H1 (cell line): ENCODE measurements at regions not wholly inside any gene's neighbourhood (a gene's known extent, or its start where the extent isn't known, plus 50 kb on each side); places are given as distances from the start of the nearest gene placed in this dataset.
A peak's percentile ranks its signal among the peaks of the same experiment; 100 is the strongest.

Experiments
- CTCF ChIA-PET: fragments of 300-600 bp; sonication (Branson Sonifier 250); formaldehyde crosslinking; loops from one replicate; lab custom pipeline; 2021; ENCODE audit not compliant: partially characterized antibody; lab: Charles Lee
- POLR2A ChIA-PET: fragments of 300-600 bp; sonication (Branson Sonifier 250); formaldehyde crosslinking; loops from one replicate; lab custom pipeline; 2021; ENCODE audit warnings: inconsistent platforms; ENCODE audit not compliant: partially characterized antibody; lab: Charles Lee
- DNase-seq, 2 experiments: peaks; one replicate each; pipeline versions ENCODE4 v3.0.0 to v3.0.0-alpha.2; 2010 to 2022; ENCODE audit warnings: low spot score in 2 of 2, low read depth in 1 of 2, mixed read lengths in 1 of 2
- FAIRE-seq: peaks from 2 replicates; lab custom pipeline; 2011; peaks lifted over from hg19 to GRCh38; lab: Jason Lieb, UNC
- H2AFZ ChIP-seq: 2 replicates; pipeline ENCODE4 v1.8.1; 2012; ENCODE audit warnings: low read length, inconsistent platforms
- H2AK5ac ChIP-seq: 2 replicates; pipeline ENCODE4 v1.6.1; 2013; ENCODE audit warnings: low read depth, low read length
- H2BK120ac ChIP-seq: replicated peaks from 2 replicates; pipeline ENCODE3; 2013; ENCODE audit warnings: low read depth, low read length, inconsistent platforms
- H2BK12ac ChIP-seq: 2 replicates; pipeline ENCODE4 v1.6.1; 2013; ENCODE audit warnings: low read depth, low read length
- H2BK15ac ChIP-seq: 2 replicates; pipeline ENCODE4 v1.6.1; 2013; ENCODE audit warnings: low read length
- H2BK20ac ChIP-seq: 2 replicates; pipeline ENCODE4 v1.6.1; 2013; ENCODE audit warnings: low read length
- H2BK5ac ChIP-seq: 2 replicates; pipeline ENCODE4 v1.6.1; 2013; ENCODE audit warnings: low read depth, low read length
- H3K14ac ChIP-seq: 2 replicates; pipeline ENCODE4 v1.6.1; 2013; ENCODE audit warnings: inconsistent platforms; ENCODE audit not compliant: insufficient read length
- H3K18ac ChIP-seq: 2 replicates; pipeline ENCODE4 v1.6.1; 2013; ENCODE audit warnings: low read length; ENCODE audit errors: extremely low read depth
- H3K23ac ChIP-seq: 2 replicates; pipeline ENCODE4 v1.6.1; 2013; ENCODE audit warnings: inconsistent platforms; ENCODE audit not compliant: insufficient read length
- H3K23me2 ChIP-seq: 2 replicates; pipeline ENCODE4 v1.6.1; 2013; ENCODE audit warnings: low read depth, low read length
- H3K27ac ChIP-seq: 2 replicates; pipeline ENCODE4 v1.6.1; 2011; ENCODE audit warnings: low read depth, low read length, inconsistent platforms
- H3K27me3 ChIP-seq, 4 experiments: replicated peaks in 1 of 4; 1 replicate in 1 of 4; 2 replicates in 3 of 4; pipeline versions ENCODE4 v1.6.1 to v1.8.1; 2011 to 2013; ENCODE audit warnings: low read length in 3 of 4, mild to moderate bottlenecking in 3 of 4, inconsistent platforms in 2 of 4, mixed read lengths in 2 of 4, moderate library complexity in 1 of 4; ENCODE audit not compliant: control insufficient read depth in 3 of 4, insufficient read depth in 3 of 4; ENCODE audit errors: extremely low read depth in 1 of 4
- H3K36me3 ChIP-seq, 4 experiments: 2 replicates each; pipeline versions ENCODE4 v1.6.1 to v1.8.1; 2011 to 2013; ENCODE audit warnings: mild to moderate bottlenecking in 4 of 4, low read length in 3 of 4, moderate library complexity in 2 of 4, control low read depth in 1 of 4, inconsistent platforms in 1 of 4; ENCODE audit not compliant: insufficient read depth in 4 of 4, control insufficient read depth in 2 of 4
- H3K4ac ChIP-seq: replicated peaks from 2 replicates; pipeline ENCODE3; 2013; ENCODE audit warnings: low read length, low read depth, mixed read lengths, inconsistent platforms; ENCODE audit not compliant: insufficient read length
- H3K4me1 ChIP-seq, 4 experiments: replicated peaks in 1 of 4; 1 replicate in 1 of 4; 2 replicates in 3 of 4; pipeline versions ENCODE4 v1.6.1 to v1.8.1; 2011 to 2013; ENCODE audit warnings: low read length in 3 of 4, inconsistent platforms in 2 of 4, mixed read lengths in 1 of 4; ENCODE audit not compliant: insufficient read depth in 4 of 4, control insufficient read depth in 3 of 4
- H3K4me2 ChIP-seq, 2 experiments: 2 replicates each; pipeline versions ENCODE4 v1.6.1 to v1.8.1; 2011 to 2013; ENCODE audit warnings: low read depth in 2 of 2, low read length in 2 of 2, control low read depth in 1 of 2, inconsistent platforms in 1 of 2, mild to moderate bottlenecking in 1 of 2; ENCODE audit not compliant: insufficient read depth in 1 of 2
- H3K4me3 ChIP-seq, 4 experiments: fragments of 200-600, 300-600 bp in 1 of 4; sonication (generic), shearing (Covaris generic), sonication (Bioruptor Twin) in 1 of 4; 2 replicates each; pipeline versions ENCODE4 v1.5.1 to v1.8.1; 2011 to 2016; ENCODE audit warnings: low read length in 4 of 4, low read depth in 3 of 4, control low read depth in 2 of 4, inconsistent platforms in 2 of 4, mild to moderate bottlenecking in 2 of 4, mixed read lengths in 1 of 4, moderate library complexity in 1 of 4; ENCODE audit not compliant: insufficient read depth in 2 of 4; ENCODE audit errors: extremely low read depth in 1 of 4
- H3K56ac ChIP-seq: replicated peaks from 2 replicates; pipeline ENCODE3; 2013; ENCODE audit warnings: low read depth, mild to moderate bottlenecking, mixed read lengths, low read length, inconsistent platforms; ENCODE audit not compliant: insufficient read length
- H3K79me1 ChIP-seq: 2 replicates; pipeline ENCODE4 v1.6.1; 2013; ENCODE audit warnings: low read depth, low read length, control low read depth
- H3K79me2 ChIP-seq, 2 experiments: 2 replicates each; pipeline versions ENCODE4 v1.6.1 to v1.8.1; 2012 to 2013; ENCODE audit warnings: low read length in 2 of 2, mild to moderate bottlenecking in 2 of 2, inconsistent platforms in 1 of 2; ENCODE audit not compliant: insufficient read depth in 2 of 2, control insufficient read depth in 1 of 2
- H3K9ac ChIP-seq, 4 experiments: replicated peaks in 1 of 4; 1 replicate in 1 of 4; 2 replicates in 3 of 4; pipeline versions ENCODE4 v1.6.1 to v1.8.1; 2011 to 2013; ENCODE audit warnings: low read depth in 3 of 4, low read length in 3 of 4, control low read depth in 2 of 4, mild to moderate bottlenecking in 2 of 4, moderate library complexity in 2 of 4, inconsistent platforms in 1 of 4; ENCODE audit errors: extremely low read depth in 1 of 4
- H3K9me3 ChIP-seq, 2 experiments: 2 replicates each; pipeline versions ENCODE4 v1.6.1 to v1.8.1; 2012 to 2013; ENCODE audit warnings: mild to moderate bottlenecking in 2 of 2, moderate library complexity in 2 of 2, control low read depth in 1 of 2, inconsistent platforms in 1 of 2, low read depth in 1 of 2, low read length in 1 of 2, mixed read lengths in 1 of 2; ENCODE audit not compliant: insufficient read depth in 2 of 2
- H4K20me1 ChIP-seq, 2 experiments: replicated peaks in 1 of 2; 2 replicates each; pipeline versions ENCODE3 to v1.8.1; 2011 to 2013; ENCODE audit warnings: inconsistent platforms in 2 of 2, low read length in 2 of 2, mild to moderate bottlenecking in 1 of 2; ENCODE audit not compliant: insufficient read depth in 2 of 2, control insufficient read depth in 1 of 2
- H4K5ac ChIP-seq: 2 replicates; pipeline ENCODE4 v1.6.1; 2013; ENCODE audit warnings: low read length, low read depth, mixed read lengths, inconsistent platforms; ENCODE audit not compliant: insufficient read length
- H4K8ac ChIP-seq: 2 replicates; pipeline ENCODE4 v1.8.0; 2013; ENCODE audit warnings: mild to moderate bottlenecking, moderate library complexity, low read length, inconsistent platforms; ENCODE audit not compliant: insufficient read depth; ENCODE audit errors: extremely low read depth
- H4K91ac ChIP-seq: replicated peaks from 2 replicates; pipeline ENCODE3; 2013; ENCODE audit warnings: low read length, mixed read lengths, inconsistent platforms; ENCODE audit not compliant: insufficient read length
- CEBPB ChIP-seq: IDR thresholded peaks from 2 replicates; pipeline ENCODE4 v1.6.1; 2012; ENCODE audit warnings: low read depth, low read length
- EZH2 ChIP-seq: fragments of 200-600 bp; sonication (generic); IDR thresholded peaks from 2 replicates; pipeline ENCODE4 v1.7.1; 2012; ENCODE audit warnings: low read depth, mild to moderate bottlenecking, moderate library complexity, low read length, inconsistent platforms; ENCODE audit not compliant: severe bottlenecking
- HDAC2 ChIP-seq, 2 experiments: fragments of 300-600 bp in 1 of 2; sonication (generic) in 1 of 2; IDR thresholded peaks; 2 replicates each; pipeline ENCODE4 v1.6.1; 2011 to 2012; ENCODE audit warnings: low read depth in 2 of 2, low read length in 2 of 2, mild to moderate bottlenecking in 2 of 2, moderate library complexity in 2 of 2, borderline replicate concordance in 1 of 2, inconsistent platforms in 1 of 2
- HDAC6 ChIP-seq: IDR thresholded peaks from one replicate; pipeline ENCODE4 v1.7.1; 2012; ENCODE audit warnings: low read depth, mild to moderate bottlenecking, inconsistent platforms, low read length, moderate library complexity
- KDM4A ChIP-seq: IDR thresholded peaks from one replicate; pipeline ENCODE4 v1.7.1; 2012; ENCODE audit warnings: low read depth, mild to moderate bottlenecking, moderate library complexity, low read length, inconsistent platforms; ENCODE audit not compliant: severe bottlenecking
- NANOG ChIP-seq: IDR thresholded peaks from 2 replicates; pipeline ENCODE4 v1.6.1; 2011; ENCODE audit warnings: low read length, low read depth, mild to moderate bottlenecking, inconsistent platforms; ENCODE audit not compliant: insufficient read depth, poor library complexity, severe bottlenecking
- NRF1 ChIP-seq: IDR thresholded peaks from 2 replicates; pipeline ENCODE4 v1.6.1; 2011; ENCODE audit warnings: mild to moderate bottlenecking, low read depth, low read length, improper control_type of control experiment
- SIN3A ChIP-seq, 2 experiments: IDR thresholded peaks in 1 of 2; conservative IDR thresholded peaks in 1 of 2; 2 replicates each; pipeline ENCODE4 v1.6.1; 2011 to 2012; ENCODE audit warnings: low read length in 2 of 2, improper control_type of control experiment in 1 of 2, low read depth in 1 of 2, mild to moderate bottlenecking in 1 of 2
- SP1 ChIP-seq: IDR thresholded peaks from 2 replicates; pipeline ENCODE4 v1.6.1; 2011; ENCODE audit warnings: low read depth, low read length
- SP2 ChIP-seq: IDR thresholded peaks from 2 replicates; pipeline ENCODE4 v1.6.1; 2012; ENCODE audit warnings: mild to moderate bottlenecking, low read length, inconsistent platforms
- SP4 ChIP-seq: IDR thresholded peaks from 2 replicates; pipeline ENCODE4 v1.6.1; 2012; ENCODE audit warnings: low read length, inconsistent platforms
- TCF12 ChIP-seq: IDR thresholded peaks from 2 replicates; pipeline ENCODE4 v1.6.1; 2011; ENCODE audit warnings: low read depth, mild to moderate bottlenecking, low read length
- YY1 ChIP-seq: IDR thresholded peaks from 2 replicates; pipeline ENCODE4 v1.6.1; 2011; ENCODE audit warnings: low read depth, mild to moderate bottlenecking, low read length
- WGBS, 2 experiments: shearing (Covaris generic) in 1 of 2; methylation state at CpG; one replicate each; pipeline versions ENCODE4 v1.1.6 to v1.1.7; 2013 to 2015; ENCODE audit warnings: low lambda C conversion rate in 2 of 2, mixed read lengths in 2 of 2, inconsistent platforms in 1 of 2, low coverage in 1 of 2, missing lambda C conversion rate in 1 of 2; ENCODE audit not compliant: insufficient replicate concordance in 2 of 2, insufficient coverage in 1 of 2, insufficient read length in 1 of 2; ENCODE audit errors: extremely low coverage in 1 of 2, missing lambda C conversion rate in 1 of 2; 5-methylcytosine and 5-hydroxymethylcytosine counted together
- TF ChIP-seq, protein P1 (sequence below): IDR thresholded peaks from 2 replicates; pipeline ENCODE4 v1.6.1; 2011; ENCODE audit warnings: low read depth, mild to moderate bottlenecking, low read length; ENCODE audit not compliant: insufficient read depth

DNA sequence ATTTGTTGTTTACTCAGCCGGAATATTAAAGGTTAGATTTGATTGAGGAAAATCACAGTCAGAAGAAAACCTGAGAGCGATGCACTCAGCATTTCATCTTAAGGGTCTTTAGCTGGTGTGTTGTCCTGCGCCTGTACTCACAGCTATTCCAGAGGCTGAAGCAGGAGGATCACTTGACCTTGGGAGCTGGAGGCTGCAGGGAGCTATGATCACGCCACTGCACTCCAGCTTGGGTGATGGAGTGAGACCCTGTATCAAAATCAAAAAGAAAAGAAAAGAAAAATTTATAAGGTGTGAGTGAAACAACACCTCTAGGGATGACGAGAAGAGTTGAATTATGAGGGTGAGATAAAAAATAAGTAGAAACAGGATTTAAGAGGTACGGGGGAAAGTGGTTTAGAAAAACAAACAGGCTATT, 165.0 kb downstream of the TRIM27 start:
- no peak overlapping the region for H3K56ac ChIP-seq
- H2AFZ ChIP-seq = no peak overlapping the region
- peaks cover 3 to 17% (median 13%) of the 10 kb centered on the region in 4 experiments for H3K27me3 ChIP-seq
- no peaks in the 10 kb centered on the region for H3K36me3 ChIP-seq
- H2BK5ac ChIP-seq = no peak overlapping the region
- ChIA-PET CTCF (interaction anchor here (0.6 to 4.3 kb wide), 8 partner anchors 11 to 85 kb away, joined by 3 to 24 read pairs (median 4); no protein-coding TSS in a partner anchor), POLR2A (interaction anchor here (0.7 to 2.8 kb wide), 16 partner anchors 8 to 270 kb away, joined by 3 to 12 read pairs (median 5); a partner anchor contains a TSS)
- no peak overlapping the region for H2BK20ac ChIP-seq
- peak overlapping the region in 3 of 4 experiments; percentile 77 to 90 (median 80); a peak in 4 of 8 replicates for H3K4me3 ChIP-seq
- no peak overlapping the region for H3K9ac ChIP-seq
- no peaks in the 10 kb centered on the region for H3K9me3 ChIP-seq
- no peak overlapping the region for H3K4ac ChIP-seq
- no peak overlapping the region for H4K8ac ChIP-seq
- 72 to 100% methylated on average over 2 to 6 of the region's 6 CpGs for WGBS, 2 experiments
- no peak for FAIRE-seq
- H3K4me1 ChIP-seq = no peaks in the 10 kb centered on the region
- no peak overlapping the region for H3K27ac ChIP-seq
- no peaks in the 10 kb centered on the region for H3K23me2 ChIP-seq
- no peak overlapping the region for H4K91ac ChIP-seq
- no peaks in the 10 kb centered on the region for H4K20me1 ChIP-seq
- no peak overlapping the region for H2BK120ac ChIP-seq
- H3K4me2 ChIP-seq = peak overlapping the region; percentile 55 to 68; a peak in 3 of 4 replicates
- H3K23ac ChIP-seq = no peak overlapping the region
- H3K79me2 ChIP-seq = no peaks in the 10 kb centered on the region
- H2AK5ac ChIP-seq = no peak overlapping the region
- H3K14ac ChIP-seq = no peak overlapping the region
- no peak for DNase-seq
- TF ChIP-seq EZH2 (no peak), HDAC6 (no peak), KDM4A (no peak), YY1 (no peak), CEBPB (no peak), TCF12 (no peak), NANOG (no peak), HDAC2 (IDR thresholded peaks at IDR 0.05; ENCODE audit: borderline replicate concordance in 1 of 2, low read depth in 2 of 2, low read length in 2 of 2) (no peak), SP1 (no peak), NRF1 (no peak), SP4 (no peak), SP2 (no peak), SIN3A (conservative IDR thresholded peaks at IDR 0.05 in 1 of 2, IDR thresholded peaks at IDR 0.05 in 1 of 2; ENCODE audit: low read depth in 1 of 2, low read length in 2 of 2) (no peak)
- TF ChIP-seq, protein P1, sequence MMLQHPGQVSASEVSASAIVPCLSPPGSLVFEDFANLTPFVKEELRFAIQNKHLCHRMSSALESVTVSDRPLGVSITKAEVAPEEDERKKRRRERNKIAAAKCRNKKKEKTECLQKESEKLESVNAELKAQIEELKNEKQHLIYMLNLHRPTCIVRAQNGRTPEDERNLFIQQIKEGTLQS = no peak
- H3K79me1 ChIP-seq = no peaks in the 10 kb centered on the region
- H2BK12ac ChIP-seq = no peak overlapping the region
- H3K18ac ChIP-seq = no peak overlapping the region
- H2BK15ac ChIP-seq = no peak overlapping the region
- H4K5ac ChIP-seq = no peak overlapping the region
